AG04449 (cell line): ENCODE measurements at regions not wholly inside any gene's neighbourhood (a gene's known extent, or its start where the extent isn't known, plus 50 kb on each side); places are given as distances from the start of the nearest gene placed in this dataset.

Source experiments
- CTCF ChIA-PET: fragments of 350-600 bp; formaldehyde crosslinking; extraction: SDS; loops from one replicate; lab custom pipeline; 2021; ENCODE audit warnings: antibody characterized with exemption; lab: Yijun Ruan, JAX
- POLR2A ChIA-PET: fragments of 400-600, 350-600 bp; formaldehyde crosslinking; extraction: SDS; loops from one replicate; lab custom pipeline; 2020; ENCODE audit warnings: antibody characterized with exemption, inconsistent platforms; lab: Yijun Ruan, JAX
- DNase-seq: peaks from one replicate; pipeline ENCODE4 v3.0.0-alpha.2; 2010; ENCODE audit warnings: low read depth, low spot score
- H3K4me3 ChIP-seq: 2 replicates; pipeline ENCODE4 v1.5.1; 2011; ENCODE audit warnings: low read depth, mild to moderate bottlenecking, control low read depth, low read length
- TF ChIP-seq, protein P1 (sequence below): IDR thresholded peaks from one replicate; pipeline ENCODE4 v1.5.1; 2011; ENCODE audit warnings: mild to moderate bottlenecking, moderate library complexity, low read length, control low read depth, inconsistent platforms; ENCODE audit not compliant: insufficient read depth; ENCODE audit errors: missing control alignments

DNA sequence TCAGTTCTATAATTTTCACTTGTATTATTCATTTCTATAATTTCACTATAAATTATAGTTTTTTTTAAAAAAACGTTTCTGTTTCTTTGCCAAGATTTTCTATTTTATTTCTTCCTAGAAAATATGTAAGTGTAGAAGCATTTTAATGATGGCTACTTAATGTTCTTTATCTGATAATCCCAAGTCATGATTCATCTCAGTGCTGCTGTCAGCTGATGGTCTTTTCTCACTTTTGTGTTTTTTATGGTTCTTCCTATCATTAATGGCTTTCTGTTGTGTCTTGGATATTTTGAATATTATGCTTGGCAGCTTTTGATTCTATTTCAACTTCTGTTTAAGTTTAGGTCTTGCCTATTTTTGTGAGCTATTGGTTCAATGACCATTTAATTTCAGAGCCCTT lies 268.6 kb downstream of the BAMBI start:
- ChIA-PET CTCF (interaction anchor here (0.7 to 2.7 kb wide), 5 partner anchors 10 to 282 kb away, joined by 3 to 8 read pairs (median 3); partner anchors contain the start of gene BAMBI), POLR2A (interaction anchor here (0.6 to 1.1 kb wide), 2 partner anchors 35 to 45 kb away, joined by 3 to 4 read pairs; no protein-coding TSS in a partner anchor)
- H3K4me3 ChIP-seq: no peak overlapping the region
- TF ChIP-seq, protein P1, sequence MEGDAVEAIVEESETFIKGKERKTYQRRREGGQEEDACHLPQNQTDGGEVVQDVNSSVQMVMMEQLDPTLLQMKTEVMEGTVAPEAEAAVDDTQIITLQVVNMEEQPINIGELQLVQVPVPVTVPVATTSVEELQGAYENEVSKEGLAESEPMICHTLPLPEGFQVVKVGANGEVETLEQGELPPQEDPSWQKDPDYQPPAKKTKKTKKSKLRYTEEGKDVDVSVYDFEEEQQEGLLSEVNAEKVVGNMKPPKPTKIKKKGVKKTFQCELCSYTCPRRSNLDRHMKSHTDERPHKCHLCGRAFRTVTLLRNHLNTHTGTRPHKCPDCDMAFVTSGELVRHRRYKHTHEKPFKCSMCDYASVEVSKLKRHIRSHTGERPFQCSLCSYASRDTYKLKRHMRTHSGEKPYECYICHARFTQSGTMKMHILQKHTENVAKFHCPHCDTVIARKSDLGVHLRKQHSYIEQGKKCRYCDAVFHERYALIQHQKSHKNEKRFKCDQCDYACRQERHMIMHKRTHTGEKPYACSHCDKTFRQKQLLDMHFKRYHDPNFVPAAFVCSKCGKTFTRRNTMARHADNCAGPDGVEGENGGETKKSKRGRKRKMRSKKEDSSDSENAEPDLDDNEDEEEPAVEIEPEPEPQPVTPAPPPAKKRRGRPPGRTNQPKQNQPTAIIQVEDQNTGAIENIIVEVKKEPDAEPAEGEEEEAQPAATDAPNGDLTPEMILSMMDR: no peak
- DNase-seq: no peak

DNA sequence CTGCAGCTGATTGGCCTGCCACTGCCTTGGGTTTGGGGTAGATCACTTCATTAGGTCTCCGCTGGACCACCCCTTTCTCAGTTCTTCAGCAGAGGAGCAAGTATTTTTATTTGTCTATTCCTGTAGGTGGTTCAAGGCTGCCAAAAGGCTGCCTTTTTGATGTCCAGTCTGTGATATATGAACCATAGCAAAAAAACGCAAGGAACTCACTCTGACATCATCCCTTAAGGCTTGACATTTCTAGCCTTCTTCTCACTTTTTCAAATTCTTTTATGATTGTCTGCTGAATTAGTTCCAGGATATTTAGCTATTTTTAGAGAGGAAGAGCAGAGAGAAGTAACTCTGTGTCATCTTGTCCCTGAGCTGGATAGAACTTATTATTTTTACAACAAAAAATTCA lies 269.2 kb downstream of the BAMBI start:
- TF ChIP-seq, protein P1: no peak
- DNase-seq: peak; percentile 60
- CTCF ChIA-PET: interaction anchor here (0.7 to 2.7 kb wide), 4 partner anchors 10 to 283 kb away, joined by 3 to 8 read pairs (median 4); partner anchors contain the start of gene BAMBI
- no peak overlapping the region for H3K4me3 ChIP-seq
- POLR2A ChIA-PET: interaction anchor here (0.6 to 1.1 kb wide), 2 partner anchors 35 to 45 kb away, joined by 3 to 4 read pairs; no protein-coding TSS in a partner anchor

DNA sequence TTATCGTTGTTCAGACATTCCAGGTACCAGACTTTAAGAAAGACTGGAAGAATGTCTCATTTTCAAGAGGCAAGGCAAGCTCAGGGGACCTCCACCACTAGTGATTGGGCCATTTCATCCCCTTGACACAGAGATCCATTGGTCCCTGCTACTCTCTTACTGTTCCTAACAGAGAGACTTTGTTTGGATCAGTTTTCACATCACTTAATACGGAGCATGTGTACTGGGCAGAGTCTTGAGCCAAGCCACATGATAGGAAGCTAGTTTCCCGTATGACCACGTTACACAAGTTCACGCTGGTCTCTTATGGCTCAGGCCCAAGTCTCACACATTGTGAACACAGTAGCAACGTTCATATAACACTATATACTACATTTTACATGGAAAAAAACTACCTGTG lies 269.9 kb downstream of the BAMBI start:
- ChIA-PET POLR2A (interaction anchor here (1.1 kb wide), 1 partner anchor 36 kb away, joined by 3 read pairs; no protein-coding TSS in a partner anchor), CTCF (interaction anchor here (1.3 to 2.7 kb wide), 2 partner anchors 184 to 283 kb away, joined by 3 to 8 read pairs; no protein-coding TSS in a partner anchor)
- TF ChIP-seq, protein P1: no peak
- no peak for DNase-seq
- H3K4me3 ChIP-seq: no peak overlapping the region

DNA sequence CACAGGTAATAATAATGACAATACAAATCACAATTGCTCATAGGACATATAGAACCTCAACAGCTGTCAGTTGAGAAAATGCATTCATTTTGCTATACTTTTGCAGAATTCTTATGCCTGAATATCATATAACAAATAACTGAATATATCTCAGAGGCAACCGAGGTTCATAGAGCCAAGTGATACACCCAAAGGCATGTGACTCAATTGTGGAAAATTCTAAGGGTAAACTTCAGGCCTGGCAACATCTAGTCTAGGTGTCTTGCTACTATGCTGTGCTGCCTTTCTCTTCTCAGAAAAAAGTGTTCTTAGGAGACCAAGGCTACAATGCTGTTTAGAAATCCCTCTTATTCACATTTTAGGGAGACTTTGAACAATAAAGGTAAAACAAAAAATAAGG lies 270.7 kb downstream of the BAMBI start:
- ChIA-PET POLR2A (no interaction called here), CTCF (interaction anchor here (1.3 kb wide), 2 partner anchors 11 to 183 kb away, joined by 3 read pairs; no protein-coding TSS in a partner anchor)
- TF ChIP-seq, protein P1: no peak
- no peak overlapping the region for H3K4me3 ChIP-seq
- DNase-seq: no peak

DNA sequence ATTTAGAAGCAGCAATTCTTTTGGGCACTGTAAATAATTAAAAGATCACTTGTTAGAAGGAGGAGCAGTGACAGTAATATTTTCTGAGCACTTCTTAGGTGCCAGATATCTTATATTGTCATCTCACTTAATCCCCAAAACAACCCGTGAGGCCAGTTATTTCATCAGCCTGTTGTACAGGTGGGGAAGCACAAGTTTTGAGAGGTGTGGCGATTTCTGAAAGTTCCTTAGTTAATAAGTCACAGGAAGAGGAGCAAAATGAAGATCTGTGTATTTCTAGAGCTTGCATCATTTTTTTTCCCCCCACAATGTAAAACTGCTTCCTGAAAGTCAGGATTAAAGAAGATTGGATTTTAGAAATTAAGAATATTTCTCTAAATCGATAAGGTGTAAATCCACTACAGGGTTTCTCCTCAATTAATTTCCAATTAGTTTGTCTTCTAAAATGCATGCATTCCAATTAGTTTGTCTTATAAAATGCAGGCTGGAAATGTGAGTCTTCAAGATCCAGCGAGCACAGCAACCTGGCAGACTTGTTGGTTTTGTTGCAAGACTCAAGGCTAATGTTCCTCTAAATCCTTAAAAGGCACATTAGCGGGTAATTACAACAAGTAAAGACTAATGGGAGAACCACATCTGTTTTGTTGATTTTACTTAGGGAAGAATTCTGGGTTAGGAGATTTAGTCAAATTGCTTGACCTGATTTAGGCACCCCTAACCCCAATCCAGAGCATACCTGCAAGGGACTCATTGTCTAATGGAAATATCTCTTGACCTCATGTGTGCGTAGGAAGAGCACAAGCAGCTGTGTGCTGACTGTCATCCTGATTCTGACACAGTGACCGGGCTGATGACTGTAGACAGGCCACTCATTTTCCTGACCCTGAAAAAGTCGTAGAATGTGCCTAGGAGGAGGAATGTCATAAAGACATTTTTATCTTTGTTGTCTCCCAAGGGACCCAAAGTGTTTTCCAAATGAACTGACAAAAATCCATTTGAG lies 272.0 kb downstream of the BAMBI start:
- POLR2A ChIA-PET: no interaction called here
- H3K4me3 ChIP-seq: no peak overlapping the region
- TF ChIP-seq, protein P1: no peak
- no peak for DNase-seq
- CTCF ChIA-PET: interaction anchor here (1.3 kb wide), 1 partner anchor 12 kb away, joined by 3 read pairs; no protein-coding TSS in a partner anchor

DNA sequence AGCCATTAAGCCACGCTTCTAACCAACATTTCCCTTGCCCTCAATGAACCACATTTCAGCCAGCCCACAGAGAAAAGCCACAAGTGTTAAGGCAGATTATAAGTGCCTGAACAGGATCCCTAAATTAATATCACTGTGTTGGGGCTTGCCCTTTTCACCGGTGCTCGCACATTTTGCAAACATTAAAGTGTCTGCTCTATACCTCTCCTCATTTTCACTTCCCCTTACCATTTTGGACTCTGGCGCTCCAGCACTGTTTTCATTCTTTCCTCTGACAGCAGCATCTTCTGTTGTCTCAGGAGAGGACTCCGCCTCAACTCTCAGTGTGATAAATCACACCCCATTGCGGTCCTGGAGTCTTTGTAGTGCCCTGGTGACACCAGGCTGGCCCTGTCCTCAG lies 274.2 kb downstream of the BAMBI start:
- no peak for DNase-seq
- H3K4me3 ChIP-seq: no peak overlapping the region
- TF ChIP-seq, protein P1: no peak
- POLR2A ChIA-PET: no interaction called here
- CTCF ChIA-PET: no interaction called here
